Endothelial cell of umbilical vein (primary cell): ENCODE measurements at regions not wholly inside any gene's neighbourhood (a gene's known extent, or its start where the extent isn't known, plus 50 kb on each side); places are given as distances from the start of the nearest gene placed in this dataset.

ENCODE experiments used
- BruUV-seq: library from RNA; stranded (reverse); fragments of 400-500 nt; replicated peaks from 2 replicates; lab custom pipeline; 2021; lab: Mats Ljungman, UMichigan
- CTCF ChIA-PET: fragments of 300-600, 350-600 bp; sonication (Branson Sonifier 250); formaldehyde crosslinking; loops from one replicate; lab custom pipeline; 2021; ENCODE audit warnings: antibody characterized with exemption, inconsistent platforms; lab: Charles Lee
- POLR2A ChIA-PET: fragments of 300-600, 350-600 bp; sonication (Branson Sonifier 250); formaldehyde crosslinking; loops from one replicate; lab custom pipeline; 2021; ENCODE audit warnings: antibody characterized with exemption, inconsistent platforms; lab: Charles Lee
- DNase-seq: peaks from one replicate; pipeline ENCODE4 v3.0.0-alpha.2; 2011; ENCODE audit warnings: low read depth, low spot score
- FAIRE-seq: peaks from 2 replicates; lab custom pipeline; 2011; peaks lifted over from hg19 to GRCh38; lab: Jason Lieb, UNC
- H2AFZ ChIP-seq: 2 replicates; pipeline ENCODE4 v1.6.0; 2012; ENCODE audit warnings: low read depth, low read length, control low read depth, inconsistent platforms
- H3K27ac ChIP-seq: 2 replicates; pipeline ENCODE4 v1.5.1; 2011; ENCODE audit warnings: low read depth, mild to moderate bottlenecking, control low read depth, low read length, moderate library complexity; ENCODE audit not compliant: insufficient read depth
- H3K27me3 ChIP-seq, 2 experiments: 2 replicates each; pipeline versions ENCODE4 v1.6.0 to v1.6.1; 2011; ENCODE audit warnings: low read length in 2 of 2, mixed read lengths in 1 of 2; ENCODE audit not compliant: control insufficient read depth in 2 of 2, insufficient read depth in 2 of 2
- H3K36me3 ChIP-seq, 2 experiments: 2 replicates in 1 of 2; 3 replicates in 1 of 2; pipeline ENCODE4 v1.5.1; 2011; ENCODE audit warnings: low read length in 2 of 2, mild to moderate bottlenecking in 1 of 2, moderate library complexity in 1 of 2; ENCODE audit not compliant: control insufficient read depth in 2 of 2, insufficient read depth in 2 of 2; ENCODE audit errors: extremely low read depth in 1 of 2
- H3K4me1 ChIP-seq: 3 replicates; pipeline ENCODE4 v1.5.1; 2011; ENCODE audit warnings: mild to moderate bottlenecking, low read length; ENCODE audit not compliant: control insufficient read depth, insufficient read depth; ENCODE audit errors: extremely low read depth
- H3K4me2 ChIP-seq: 2 replicates; pipeline ENCODE4 v1.6.1; 2011; ENCODE audit warnings: low read length, control low read depth, mixed read lengths; ENCODE audit not compliant: insufficient read depth
- H3K4me3 ChIP-seq, 3 experiments: fragments of 200-600 bp in 1 of 3; sonication (generic), shearing (Covaris generic) in 1 of 3; replicated peaks in 1 of 3; 2 replicates each; pipeline ENCODE4 v1.5.1; 2011 to 2016; ENCODE audit warnings: control low read depth in 3 of 3, low read length in 3 of 3, mild to moderate bottlenecking in 2 of 3, inconsistent platforms in 1 of 3, low read depth in 1 of 3, moderate library complexity in 1 of 3; ENCODE audit not compliant: insufficient read depth in 1 of 3
- H3K79me2 ChIP-seq: 2 replicates; pipeline ENCODE4 v1.6.0; 2012; ENCODE audit warnings: low read length, inconsistent platforms; ENCODE audit not compliant: control insufficient read depth, insufficient read depth
- H3K9ac ChIP-seq: replicated peaks from 2 replicates; pipeline ENCODE3; 2011; ENCODE audit warnings: low read length, control low read depth; ENCODE audit not compliant: insufficient read depth; ENCODE audit errors: extremely low read depth
- H3K9me1 ChIP-seq: replicated peaks from 3 replicates; pipeline ENCODE4 v1.6.0; 2011; ENCODE audit warnings: mild to moderate bottlenecking, low read length; ENCODE audit not compliant: control insufficient read depth, insufficient read depth; ENCODE audit errors: extremely low read depth
- H3K9me3 ChIP-seq: replicated peaks from 2 replicates; pipeline ENCODE4 v1.5.1; 2012; ENCODE audit warnings: low read length, inconsistent platforms; ENCODE audit not compliant: control insufficient read depth, insufficient read depth
- H4K20me1 ChIP-seq: replicated peaks from 2 replicates; pipeline ENCODE3; 2011; ENCODE audit warnings: mild to moderate bottlenecking, low read length; ENCODE audit not compliant: control insufficient read depth, insufficient read depth; ENCODE audit errors: extremely low read depth
- CTCF ChIP-seq, 2 donors: IDR thresholded peaks; 1 replicate in 1 of 2; 2 replicates in 1 of 2; pipeline ENCODE4 v1.5.1; 2011; ENCODE audit warnings: low read length in 2 of 2, mild to moderate bottlenecking in 2 of 2, moderate library complexity in 2 of 2, control low read depth in 1 of 2, inconsistent platforms in 1 of 2, low read depth in 1 of 2; ENCODE audit not compliant: insufficient read depth in 1 of 2; ENCODE audit errors: extremely low read depth in 1 of 2
- EZH2 ChIP-seq: IDR thresholded peaks from 2 replicates; pipeline ENCODE4 v1.6.1; 2012; ENCODE audit warnings: borderline replicate concordance, low read depth, mild to moderate bottlenecking, moderate library complexity, low read length, inconsistent platforms; ENCODE audit not compliant: severe bottlenecking
- FOS ChIP-seq: IDR thresholded peaks from 2 replicates; pipeline ENCODE4 v1.6.1; 2011; ENCODE audit warnings: mild to moderate bottlenecking, low read length, moderate library complexity, borderline replicate concordance; ENCODE audit not compliant: insufficient read depth
- GATA2 ChIP-seq: IDR thresholded peaks from 2 replicates; pipeline ENCODE4 v1.7.0; 2011; ENCODE audit warnings: low read depth, mild to moderate bottlenecking, moderate library complexity, mixed read lengths, low read length; ENCODE audit not compliant: insufficient read length, insufficient read depth
- JUN ChIP-seq: IDR thresholded peaks from 2 replicates; pipeline ENCODE4 v1.6.1; 2011; ENCODE audit warnings: borderline replicate concordance, low read depth; ENCODE audit not compliant: insufficient read length, insufficient read depth
- MAX ChIP-seq: IDR thresholded peaks from 2 replicates; pipeline ENCODE4 v1.6.1; 2011; ENCODE audit not compliant: insufficient read depth, insufficient read length
- MYC ChIP-seq: IDR thresholded peaks from one replicate; pipeline ENCODE4 v1.6.1; 2011; ENCODE audit warnings: mild to moderate bottlenecking, low read depth, low read length
- POLR2A ChIP-seq: IDR thresholded peaks from 2 replicates; pipeline ENCODE4 v1.6.1; 2012; ENCODE audit warnings: low read depth, mild to moderate bottlenecking, control low read depth, low read length
- POLR2AphosphoS5 ChIP-seq: IDR thresholded peaks from 2 replicates; pipeline ENCODE4 v1.6.1; 2012; ENCODE audit warnings: low read depth, mild to moderate bottlenecking, control low read depth, low read length, moderate library complexity; ENCODE audit not compliant: insufficient read depth
- dilution Hi-C: fragments of 300-500 bp; cut with MboI; formaldehyde crosslinking; loops from one replicate; pipeline ENCODE4 v1.15.0; 2019; ENCODE audit warnings: low sequenced_read_pairs; ENCODE audit not compliant: extremely low pct_ligation_motif_present
- intact Hi-C: fragments of 100-400 bp; cut with micrococcal nuclease; formaldehyde crosslinking; loops from one replicate; pipeline ENCODE4 v1.10.0; 2022

GRCh38 chr5:18285257-18285656 is 651.0 kb downstream of the TAF11L14 start:
- Histone ChIP-seq H3K4me3 (no peak overlapping the region), H3K9ac (no peak overlapping the region), H3K4me2 (no peak overlapping the region), H3K27ac (no peak overlapping the region), H2AFZ (no peak overlapping the region), H3K27me3 (no peaks in the 10 kb centered on the region), H3K36me3 (no peaks in the 10 kb centered on the region), H4K20me1 (no peaks in the 10 kb centered on the region), H3K4me1 (no peaks in the 10 kb centered on the region), H3K9me3 (no peaks in the 10 kb centered on the region), H3K79me2 (no peaks in the 10 kb centered on the region), H3K9me1 (no peaks in the 10 kb centered on the region)
- ChIA-PET CTCF (interaction anchor here (2.5 to 5.3 kb wide), 2 partner anchors 1069 kb away, joined by 14 to 62 read pairs; partner anchors contain the start of gene BASP1), POLR2A (no interaction called here)
- FAIRE-seq: no peak
- DNase-seq: no peak
- TF ChIP-seq GATA2: no peak
- no peak for TF ChIP-seq JUN
- TF ChIP-seq POLR2AphosphoS5: no peak
- no peak for TF ChIP-seq MAX
- TF ChIP-seq CTCF (IDR thresholded peaks at IDR 0.05; ENCODE audit: extremely low read depth in 1 of 2, insufficient read depth in 1 of 2, low read depth in 1 of 2, low read length in 2 of 2): no peak
- TF ChIP-seq EZH2: no peak
- no peak for TF ChIP-seq MYC
- TF ChIP-seq FOS: no peak
- no peak for TF ChIP-seq POLR2A
- intact Hi-C loops (no loop called here), dilution Hi-C loops (no loop called here)
- no TSS peak for BruUV-seq
